ENCODE measurements at regions not wholly inside any gene's neighbourhood (a gene's known extent, or its start where the extent isn't known, plus 50 kb on each side); places are given as distances from the start of the nearest gene placed in this dataset.
A peak's percentile ranks its signal among the peaks of the same experiment; 100 is the strongest.
"Not testable (repeated sequence)": the region's sequence is repeated elsewhere in the genome, so short reads cannot be mapped to it uniquely, and the experiment has no call there.

- no peak for DNase-seq (ENCODE audit: low read depth in 2 of 2, low spot score in 1 of 2)
Observed at GRCh38 chr3:187795207-187795960, 50.1 kb upstream of the BCL6 start.

GRCh38 chr3:187798126-187798525 is 52.9 kb upstream of the BCL6 start:
- DNase-seq (ENCODE audit: low read depth in 2 of 2, low spot score in 1 of 2), result no peak

- DNase-seq (ENCODE audit: low read depth in 2 of 2, low spot score in 1 of 2), result no peak
Observed at GRCh38 chr3:187798531-187799530, 53.6 kb upstream of the BCL6 start.

GRCh38 chr3:187799942-187800641 is 54.8 kb upstream of the BCL6 start:
- DNase-seq (ENCODE audit: low read depth in 2 of 2, low spot score in 1 of 2), result no peak

GRCh38 chr3:187801152-187801551 is 55.9 kb upstream of the BCL6 start:
- DNase-seq (ENCODE audit: low read depth in 2 of 2, low spot score in 1 of 2), result no peak

GRCh38 chr3:187802203-187802927 is 57.1 kb upstream of the BCL6 start:
- DNase-seq (ENCODE audit: low read depth in 2 of 2, low spot score in 1 of 2), result no peak

GRCh38 chr3:187802928-187803259 is 57.6 kb upstream of the BCL6 start:
- peak in 1 of 2 donors; percentile 4 for DNase-seq (ENCODE audit: low read depth in 2 of 2, low spot score in 1 of 2)

- DNase-seq (ENCODE audit: low read depth in 2 of 2, low spot score in 1 of 2), result no peak
Observed at GRCh38 chr3:187804120-187804744, 59.0 kb upstream of the BCL6 start.

GRCh38 chr3:187804745-187805121 is 59.5 kb upstream of the BCL6 start:
- DNase-seq (ENCODE audit: low read depth in 2 of 2, low spot score in 1 of 2), result no peak

- DNase-seq (ENCODE audit: low read depth in 2 of 2, low spot score in 1 of 2), result no peak
Observed at GRCh38 chr3:187805774-187806173, 60.5 kb upstream of the BCL6 start.

GRCh38 chr3:187807086-187807862 is 62.0 kb upstream of the BCL6 start:
- no peak for DNase-seq (ENCODE audit: low read depth in 2 of 2, low spot score in 1 of 2)

- DNase-seq (ENCODE audit: low read depth in 2 of 2, low spot score in 1 of 2), result no peak
Observed at GRCh38 chr3:187808527-187808895, 63.2 kb upstream of the BCL6 start.

GRCh38 chr3:187809612-187809991 is 64.3 kb upstream of the BCL6 start:
- no peak for DNase-seq (ENCODE audit: low read depth in 2 of 2, low spot score in 1 of 2)

- no peak for DNase-seq (ENCODE audit: low read depth in 2 of 2, low spot score in 1 of 2)
Observed at GRCh38 chr3:187810021-187810446, 64.8 kb upstream of the BCL6 start.

GRCh38 chr3:187811585-187812250 is 66.5 kb upstream of the BCL6 start:
- no peak for DNase-seq (ENCODE audit: low read depth in 2 of 2, low spot score in 1 of 2)

- no peak for DNase-seq (ENCODE audit: low read depth in 2 of 2, low spot score in 1 of 2)
Observed at GRCh38 chr3:187812496-187812895, 67.2 kb upstream of the BCL6 start.

- no peak for DNase-seq (ENCODE audit: low read depth in 2 of 2, low spot score in 1 of 2)
Observed at GRCh38 chr3:187813198-187813597, 67.9 kb upstream of the BCL6 start.

GRCh38 chr3:187817766-187818165 is 72.5 kb upstream of the BCL6 start:
- DNase-seq (ENCODE audit: low read depth in 2 of 2, low spot score in 1 of 2), result not testable (repeated sequence)

GRCh38 chr3:187821616-187822317 is 76.5 kb upstream of the BCL6 start:
- no peak for DNase-seq (ENCODE audit: low read depth in 2 of 2, low spot score in 1 of 2)

Measured in stimulated activated CD8-positive, alpha-beta memory T cell treated with anti-CD3 and anti-CD28 coated beads, Interleukin-4, amount 100 ng/mL, for 4 hours (primary cell).